ENCODE measurements at regions not wholly inside any gene's neighbourhood (a gene's known extent, or its start where the extent isn't known, plus 50 kb on each side); places are given as distances from the start of the nearest gene placed in this dataset.

- no peak for TF ChIP-seq CTCF (IDR thresholded peaks at IDR 0.05)
- TF ChIP-seq POLR2A (IDR thresholded peaks at IDR 0.05), result no peak
Measured at GRCh38 chr9:78596346-78596745, 299.4 kb downstream of the PSAT1 start.
